B cell (primary cell): ENCODE measurements at regions not wholly inside any gene's neighbourhood (a gene's known extent, or its start where the extent isn't known, plus 50 kb on each side); places are given as distances from the start of the nearest gene placed in this dataset.
"Not testable (repeated sequence)": the region's sequence is repeated elsewhere in the genome, so short reads cannot be mapped to it uniquely, and the experiment has no call there.

Experiments used
- CTCF ChIP-seq: fragments of 200-600 bp; IDR thresholded peaks from one replicate; pipeline ENCODE4 v1.8.0; 2022; ENCODE audit warnings: antibody characterized with exemption, mild to moderate bottlenecking
- EZH2 ChIP-seq: IDR thresholded peaks from 2 replicates; pipeline ENCODE4 v1.6.1; 2012; ENCODE audit warnings: borderline replicate concordance, low read depth, mild to moderate bottlenecking, moderate library complexity, low read length; ENCODE audit not compliant: insufficient read depth, poor library complexity, severe bottlenecking

DNA sequence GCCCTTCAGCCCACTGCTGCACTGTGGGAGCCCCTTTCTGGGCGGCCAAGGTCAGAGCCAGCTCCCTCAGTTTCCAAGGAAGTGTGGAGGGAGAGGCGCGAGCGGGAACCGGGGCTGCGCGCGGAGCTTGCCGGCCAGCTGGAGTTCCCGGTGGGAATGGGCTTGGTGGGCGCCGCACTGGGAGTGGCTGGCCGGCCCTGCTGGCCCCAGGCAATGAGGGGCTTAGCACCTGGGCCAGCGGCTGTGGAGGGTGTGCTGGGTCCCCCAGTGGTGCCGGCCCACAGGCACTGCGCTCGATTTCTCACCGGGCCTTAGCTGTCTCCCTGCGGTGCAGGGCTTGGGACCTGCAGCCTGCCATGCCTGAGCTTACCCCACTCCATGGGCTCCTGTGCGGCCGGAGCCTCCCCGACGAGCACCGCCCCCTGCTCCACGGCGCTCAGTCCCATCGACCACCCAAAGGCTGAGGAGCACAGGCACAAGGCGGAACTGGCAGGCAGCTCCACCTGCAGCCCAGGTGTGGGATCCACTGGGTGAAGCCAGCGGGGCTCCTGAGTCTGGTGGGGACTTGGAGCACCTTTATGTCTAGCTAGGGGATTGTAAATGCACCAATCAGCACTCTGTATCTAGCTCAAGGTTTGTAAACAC is 1252.2 kb downstream of the STIM2 start:
- TF ChIP-seq EZH2, CTCF: not testable (repeated sequence)
